ENCODE measurements at regions not wholly inside any gene's neighbourhood (a gene's known extent, or its start where the extent isn't known, plus 50 kb on each side); places are given as distances from the start of the nearest gene placed in this dataset.

DNA sequence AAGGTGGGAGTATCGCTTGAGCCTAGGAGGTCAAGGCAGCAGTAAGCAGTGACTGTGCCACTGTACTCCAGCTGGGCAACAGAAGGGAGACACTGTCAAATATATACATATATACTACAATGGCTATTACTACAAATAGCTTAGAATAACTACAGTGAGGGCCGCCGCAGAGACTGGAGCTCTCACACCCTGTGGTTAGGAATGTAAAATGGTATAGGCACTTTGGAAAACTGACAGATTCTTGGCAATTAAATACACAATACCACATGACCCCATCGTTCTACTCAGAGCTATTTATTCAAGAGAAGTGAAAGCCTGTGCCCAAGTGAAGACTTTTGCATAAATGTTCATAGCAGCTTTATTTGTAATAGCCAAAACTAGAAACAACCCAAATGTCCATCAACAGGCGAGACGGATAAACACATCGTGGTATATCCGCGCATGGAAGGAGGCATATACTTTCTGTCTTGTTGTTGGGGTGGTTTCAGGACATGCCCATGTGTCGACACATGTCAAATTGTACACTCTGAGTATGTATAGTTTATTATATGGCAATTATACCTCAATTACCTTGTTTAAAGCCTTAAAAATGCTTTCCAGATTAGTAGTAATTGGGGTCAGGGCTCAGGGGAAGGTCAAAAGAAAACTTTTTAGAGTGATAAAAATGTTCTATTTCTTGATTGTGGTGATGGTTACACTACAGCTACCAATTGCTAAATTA, 123.4 kb downstream of the RIPK4 start:
- TF ChIP-seq, protein P1, sequence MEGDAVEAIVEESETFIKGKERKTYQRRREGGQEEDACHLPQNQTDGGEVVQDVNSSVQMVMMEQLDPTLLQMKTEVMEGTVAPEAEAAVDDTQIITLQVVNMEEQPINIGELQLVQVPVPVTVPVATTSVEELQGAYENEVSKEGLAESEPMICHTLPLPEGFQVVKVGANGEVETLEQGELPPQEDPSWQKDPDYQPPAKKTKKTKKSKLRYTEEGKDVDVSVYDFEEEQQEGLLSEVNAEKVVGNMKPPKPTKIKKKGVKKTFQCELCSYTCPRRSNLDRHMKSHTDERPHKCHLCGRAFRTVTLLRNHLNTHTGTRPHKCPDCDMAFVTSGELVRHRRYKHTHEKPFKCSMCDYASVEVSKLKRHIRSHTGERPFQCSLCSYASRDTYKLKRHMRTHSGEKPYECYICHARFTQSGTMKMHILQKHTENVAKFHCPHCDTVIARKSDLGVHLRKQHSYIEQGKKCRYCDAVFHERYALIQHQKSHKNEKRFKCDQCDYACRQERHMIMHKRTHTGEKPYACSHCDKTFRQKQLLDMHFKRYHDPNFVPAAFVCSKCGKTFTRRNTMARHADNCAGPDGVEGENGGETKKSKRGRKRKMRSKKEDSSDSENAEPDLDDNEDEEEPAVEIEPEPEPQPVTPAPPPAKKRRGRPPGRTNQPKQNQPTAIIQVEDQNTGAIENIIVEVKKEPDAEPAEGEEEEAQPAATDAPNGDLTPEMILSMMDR (IDR thresholded peaks at IDR 0.05; ENCODE audit: low read depth, low read length, poor library complexity, severe bottlenecking), result no peak
- no peak for TF ChIP-seq EZH2phosphoT487 (IDR thresholded peaks at IDR 0.05; ENCODE audit: borderline replicate concordance, low read length)
